Left lung (tissue), 4 donors: ENCODE measurements at regions not wholly inside any gene's neighbourhood (a gene's known extent, or its start where the extent isn't known, plus 50 kb on each side); places are given as distances from the start of the nearest gene placed in this dataset.
"Not testable (repeated sequence)": the region's sequence is repeated elsewhere in the genome, so short reads cannot be mapped to it uniquely, and the experiment has no call there.

ENCODE experiments used
- ATAC-seq: fragments of 200-7000 bp; cut with Tn5 transposase; one replicate; pipeline ENCODE4 v1.9.1; 2020; ENCODE audit warnings: moderate library complexity
- DNase-seq, 4 donors: peaks; one replicate each; pipeline ENCODE4 v3.0.0-alpha.2; 2013 to 2020
- H3K27ac ChIP-seq, 2 donors: fragments of 200-600 bp; sonication (generic) in 1 of 2; one replicate each; pipeline versions ENCODE4 v1.5.0 to v1.8.0; 2020 to 2021
- H3K27me3 ChIP-seq, 2 donors: fragments of 200-600 bp; sonication (generic) in 1 of 2; one replicate each; pipeline versions ENCODE4 v1.5.0 to v1.8.0; 2020 to 2021
- H3K36me3 ChIP-seq, 2 donors: fragments of 200-600 bp; sonication (generic) in 1 of 2; one replicate each; pipeline versions ENCODE4 v1.5.0 to v1.8.0; 2020 to 2021
- H3K4me1 ChIP-seq, 2 donors: fragments of 200-600 bp; one replicate each; pipeline ENCODE4 v1.8.0; 2021
- H3K4me3 ChIP-seq, 2 donors: fragments of 200-600 bp; sonication (generic) in 1 of 2; one replicate each; pipeline versions ENCODE4 v1.5.0 to v1.8.0; 2020 to 2021; ENCODE audit warnings: mild to moderate bottlenecking in 1 of 2
- H3K9me3 ChIP-seq, 2 donors: fragments of 200-600 bp; sonication (generic) in 1 of 2; one replicate each; pipeline versions ENCODE4 v1.5.0 to v1.8.0; 2020 to 2021
- intact Hi-C, 2 donors: fragments of 100-400 bp; cut with DNase I; formaldehyde crosslinking; loops; one replicate each; pipeline versions ENCODE4 v1.11.2 to v1.14.2; 2022
- TF ChIP-seq, protein P1 (sequence below), 2 donors: fragments of 200-600 bp; sonication (generic) in 1 of 2; IDR thresholded peaks; one replicate each; pipeline versions ENCODE4 v1.5.0 to v1.8.0; 2021; ENCODE audit warnings: antibody characterized with exemption in 2 of 2
- donor health status: DM: no; HTN: yes; CAD: no.
- donor health status: DM: no; HTN: no; CAD: no.

- H3K27ac ChIP-seq, result no peak overlapping the region
- H3K36me3 ChIP-seq, result no peaks in the 10 kb centered on the region
- H3K4me3 ChIP-seq, result no peak overlapping the region
- DNase-seq (no peak), ATAC-seq (no peak)
- H3K4me1 ChIP-seq, result no peaks in the 10 kb centered on the region
- H3K9me3 ChIP-seq, result no peaks in the 10 kb centered on the region
- TF ChIP-seq, protein P1, sequence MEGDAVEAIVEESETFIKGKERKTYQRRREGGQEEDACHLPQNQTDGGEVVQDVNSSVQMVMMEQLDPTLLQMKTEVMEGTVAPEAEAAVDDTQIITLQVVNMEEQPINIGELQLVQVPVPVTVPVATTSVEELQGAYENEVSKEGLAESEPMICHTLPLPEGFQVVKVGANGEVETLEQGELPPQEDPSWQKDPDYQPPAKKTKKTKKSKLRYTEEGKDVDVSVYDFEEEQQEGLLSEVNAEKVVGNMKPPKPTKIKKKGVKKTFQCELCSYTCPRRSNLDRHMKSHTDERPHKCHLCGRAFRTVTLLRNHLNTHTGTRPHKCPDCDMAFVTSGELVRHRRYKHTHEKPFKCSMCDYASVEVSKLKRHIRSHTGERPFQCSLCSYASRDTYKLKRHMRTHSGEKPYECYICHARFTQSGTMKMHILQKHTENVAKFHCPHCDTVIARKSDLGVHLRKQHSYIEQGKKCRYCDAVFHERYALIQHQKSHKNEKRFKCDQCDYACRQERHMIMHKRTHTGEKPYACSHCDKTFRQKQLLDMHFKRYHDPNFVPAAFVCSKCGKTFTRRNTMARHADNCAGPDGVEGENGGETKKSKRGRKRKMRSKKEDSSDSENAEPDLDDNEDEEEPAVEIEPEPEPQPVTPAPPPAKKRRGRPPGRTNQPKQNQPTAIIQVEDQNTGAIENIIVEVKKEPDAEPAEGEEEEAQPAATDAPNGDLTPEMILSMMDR (IDR thresholded peaks at IDR 0.05), result no peak
- intact Hi-C loops, result no loop called here
- no peaks in the 10 kb centered on the region for H3K27me3 ChIP-seq
Observed at GRCh38 chr16:24653725-24654124, 75.7 kb upstream of the TNRC6A start.

DNA sequence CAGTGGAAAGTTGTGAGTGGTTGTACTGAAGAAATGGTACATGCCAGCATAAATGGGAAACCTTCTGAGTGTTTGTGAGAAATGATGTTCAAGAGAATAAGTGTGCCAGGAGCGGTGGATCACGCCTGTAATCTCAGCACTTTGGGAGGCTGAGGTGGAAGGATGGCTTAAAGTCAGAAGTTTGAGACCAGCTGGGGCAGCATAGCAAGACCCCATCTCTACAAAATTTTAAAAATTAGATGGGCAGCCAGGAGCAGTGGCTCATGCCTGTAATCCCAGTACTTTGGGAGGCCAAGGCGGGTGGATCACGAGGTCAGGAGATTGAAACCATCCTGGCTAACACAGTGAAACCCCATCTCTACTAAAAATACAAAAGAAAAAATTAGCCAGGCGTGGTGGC, 63.5 kb upstream of the TNRC6A start:
- ATAC-seq, H3K4me1 ChIP-seq, H3K27ac ChIP-seq, H3K4me3 ChIP-seq, intact Hi-C loops, H3K36me3 ChIP-seq, H3K9me3 ChIP-seq, DNase-seq: not testable (repeated sequence)
- H3K27me3 ChIP-seq, result peaks cover 0 to 19% of the 10 kb centered on the region in 2 donors

GRCh38 chr16:24667244-24667764, 62.1 kb upstream of the TNRC6A start:
- TF ChIP-seq, protein P1 (IDR thresholded peaks at IDR 0.05), result no peak
- Histone ChIP-seq H3K36me3 (no peaks in the 10 kb centered on the region), H3K27me3 (peaks cover 0 to 33% of the 10 kb centered on the region in 2 donors), H3K9me3 (no peaks in the 10 kb centered on the region), H3K27ac (no peak overlapping the region), H3K4me3 (no peak overlapping the region), H3K4me1 (no peaks in the 10 kb centered on the region)
- intact Hi-C loops, result no loop called here
- DNase-seq, result no peak
- ATAC-seq, result no peak

GRCh38 chr16:24668481-24669061, 60.9 kb upstream of the TNRC6A start:
- Histone ChIP-seq H3K4me1 (no peaks in the 10 kb centered on the region), H3K27me3 (peaks cover 0 to 34% of the 10 kb centered on the region in 2 donors), H3K9me3 (no peaks in the 10 kb centered on the region), H3K36me3 (no peaks in the 10 kb centered on the region), H3K27ac (peak overlapping the region; percentile 37 to 73), H3K4me3 (no peak overlapping the region)
- TF ChIP-seq, protein P1 (IDR thresholded peaks at IDR 0.05), result no peak
- ATAC-seq (peak; percentile 54), DNase-seq (no peak)
- intact Hi-C loops, result no loop called here

GRCh38 chr16:24670623-24671454, 58.6 kb upstream of the TNRC6A start:
- TF ChIP-seq, protein P1 (IDR thresholded peaks at IDR 0.05), result no peak
- no peak overlapping the region for H3K4me3 ChIP-seq
- intact Hi-C loops, result no loop called here
- no peaks in the 10 kb centered on the region for H3K4me1 ChIP-seq
- H3K36me3 ChIP-seq, result no peaks in the 10 kb centered on the region
- DNase-seq (peak in 3 of 4 donors; percentile 43 to 84 (median 75)), ATAC-seq (peak; percentile 45)
- peaks cover 0 to 29% of the 10 kb centered on the region in 2 donors for H3K27me3 ChIP-seq
- H3K9me3 ChIP-seq, result no peaks in the 10 kb centered on the region
- H3K27ac ChIP-seq, result peak overlapping the region in 1 of 2 donors; percentile 37
